ENCODE measurements at regions not wholly inside any gene's neighbourhood (a gene's known extent, or its start where the extent isn't known, plus 50 kb on each side); places are given as distances from the start of the nearest gene placed in this dataset.

DNA sequence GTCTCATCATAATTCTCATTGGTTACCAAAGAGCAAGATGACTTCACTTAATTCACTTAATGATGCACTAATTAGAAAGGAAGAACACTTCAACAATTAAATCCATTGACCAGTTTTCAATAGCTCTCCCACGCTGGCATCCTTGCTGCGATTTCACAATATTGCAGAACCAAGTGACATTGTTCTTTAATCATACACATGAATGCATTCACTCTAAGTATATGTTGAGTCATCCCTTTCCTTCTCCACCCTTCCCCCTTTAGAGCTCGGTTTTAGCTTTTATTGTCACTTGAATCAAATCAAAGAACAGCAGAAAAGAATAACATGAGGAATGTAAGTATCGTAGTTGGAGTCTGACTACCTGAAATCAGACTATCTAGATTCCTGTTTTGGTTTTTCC, 233.6 kb upstream of the FMN2 start:
- TF ChIP-seq CTCF (IDR thresholded peaks at IDR 0.05; ENCODE audit: insufficient read depth, low read length, poor library complexity, severe bottlenecking): no peak
- no peak overlapping the region for H3K4me3 ChIP-seq (replicated peaks; ENCODE audit: low read depth, low read length)
- H3K36me3 ChIP-seq (ENCODE audit: control insufficient read depth, insufficient read depth, low read length): no peaks in the 10 kb centered on the region
- no peaks in the 10 kb centered on the region for H3K27me3 ChIP-seq (replicated peaks; ENCODE audit: control insufficient read depth, insufficient read depth, low read length)
- no peak for DNase-seq (ENCODE audit: extremely low read depth, insufficient read length)

DNA sequence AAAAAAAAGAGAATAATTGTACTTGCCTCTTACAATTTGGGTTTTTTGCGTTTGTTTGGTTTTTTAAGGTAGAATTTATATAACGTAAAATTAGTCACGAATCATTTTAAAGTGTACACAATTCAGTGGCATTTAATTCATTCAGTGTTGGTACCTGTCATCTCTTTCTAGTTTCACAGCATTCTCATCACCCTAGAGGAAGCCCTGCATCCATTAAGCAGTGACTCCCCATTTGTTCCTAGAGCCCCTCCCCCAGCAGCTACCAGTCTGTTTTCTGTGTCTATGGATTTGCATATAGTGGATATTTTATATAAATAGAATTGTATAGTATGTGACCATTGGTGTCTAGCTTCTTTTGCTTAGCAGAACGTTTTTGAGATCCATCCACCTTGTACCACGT, 233.2 kb upstream of the FMN2 start:
- DNase-seq (ENCODE audit: extremely low read depth, insufficient read length): no peak
- no peaks in the 10 kb centered on the region for H3K27me3 ChIP-seq (replicated peaks; ENCODE audit: control insufficient read depth, insufficient read depth, low read length)
- no peak for TF ChIP-seq CTCF (IDR thresholded peaks at IDR 0.05; ENCODE audit: insufficient read depth, low read length, poor library complexity, severe bottlenecking)
- no peak overlapping the region for H3K4me3 ChIP-seq (replicated peaks; ENCODE audit: low read depth, low read length)
- no peaks in the 10 kb centered on the region for H3K36me3 ChIP-seq (ENCODE audit: control insufficient read depth, insufficient read depth, low read length)

DNA sequence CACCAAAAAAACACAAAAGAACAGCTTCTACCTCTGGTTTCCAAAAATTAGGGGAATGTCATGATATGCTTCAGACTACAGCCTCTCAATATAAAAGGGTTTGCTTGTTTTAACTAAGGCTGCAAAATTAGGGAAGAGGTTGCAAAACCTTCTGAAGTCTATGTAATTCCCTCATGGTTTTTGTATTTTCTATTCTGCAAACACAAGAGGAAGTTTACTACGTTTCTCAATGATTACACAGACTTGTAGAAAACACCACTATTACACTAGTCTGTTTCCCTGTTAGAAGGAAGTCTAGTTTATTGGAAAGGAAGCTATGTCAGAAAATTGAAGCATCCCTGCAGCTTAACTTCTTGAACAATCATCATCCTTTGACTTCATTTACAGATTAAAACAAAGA, 229.7 kb upstream of the FMN2 start:
- TF ChIP-seq CTCF (IDR thresholded peaks at IDR 0.05; ENCODE audit: insufficient read depth, low read length, poor library complexity, severe bottlenecking): no peak
- Histone ChIP-seq H3K27me3 (replicated peaks; ENCODE audit: control insufficient read depth, insufficient read depth, low read length) (no peaks in the 10 kb centered on the region), H3K36me3 (ENCODE audit: control insufficient read depth, insufficient read depth, low read length) (no peaks in the 10 kb centered on the region), H3K4me3 (replicated peaks; ENCODE audit: low read depth, low read length) (no peak overlapping the region)
- no peak for DNase-seq (ENCODE audit: extremely low read depth, insufficient read length)

DNA sequence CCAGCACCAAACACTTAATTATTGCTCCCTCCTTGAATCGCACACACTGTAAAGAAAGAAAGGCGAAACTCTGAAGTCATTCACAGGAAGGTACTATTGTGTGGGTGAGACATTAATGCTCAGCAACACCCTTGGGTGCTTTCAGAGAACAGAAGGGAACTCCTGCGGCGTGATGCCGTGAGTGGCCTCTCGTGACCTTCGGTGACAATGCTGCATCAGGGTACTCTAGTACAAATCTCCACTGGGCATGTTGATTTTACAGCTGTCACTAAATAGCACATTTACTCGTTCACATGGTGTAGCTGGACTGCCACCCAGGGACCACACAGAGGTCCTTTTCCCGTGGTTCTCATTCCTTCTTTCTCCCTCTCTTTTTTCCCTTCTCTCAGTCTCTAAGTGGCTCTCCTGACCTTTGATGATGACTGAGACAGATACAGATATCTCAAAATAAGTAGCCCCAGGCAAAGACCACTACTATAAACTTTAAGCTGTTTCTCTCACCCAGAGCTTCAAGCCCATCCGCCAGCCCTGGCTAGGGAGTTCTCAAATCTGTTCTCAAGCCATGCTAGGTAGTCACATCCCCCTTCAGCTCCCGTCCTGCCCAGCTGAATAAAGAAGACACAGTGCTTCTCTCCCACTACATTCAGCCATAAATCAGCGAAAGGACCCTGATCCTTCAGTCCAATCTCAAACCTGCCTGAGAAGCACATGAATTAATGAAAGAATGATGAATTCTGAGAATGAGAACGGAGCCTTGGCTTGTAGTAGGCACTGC, 223.4 kb upstream of the FMN2 start:
- no peak for DNase-seq (ENCODE audit: extremely low read depth, insufficient read length)
- H3K4me3 ChIP-seq (replicated peaks; ENCODE audit: low read depth, low read length): no peak overlapping the region
- no peaks in the 10 kb centered on the region for H3K27me3 ChIP-seq (replicated peaks; ENCODE audit: control insufficient read depth, insufficient read depth, low read length)
- no peaks in the 10 kb centered on the region for H3K36me3 ChIP-seq (ENCODE audit: control insufficient read depth, insufficient read depth, low read length)
- TF ChIP-seq CTCF (IDR thresholded peaks at IDR 0.05; ENCODE audit: insufficient read depth, low read length, poor library complexity, severe bottlenecking): no peak

GRCh38 chr1:239870194-239870593, 221.5 kb upstream of the FMN2 start:
- Histone ChIP-seq H3K4me3 (replicated peaks; ENCODE audit: low read depth, low read length) (no peak overlapping the region), H3K36me3 (ENCODE audit: control insufficient read depth, insufficient read depth, low read length) (no peaks in the 10 kb centered on the region), H3K27me3 (replicated peaks; ENCODE audit: control insufficient read depth, insufficient read depth, low read length) (no peaks in the 10 kb centered on the region)
- TF ChIP-seq CTCF (IDR thresholded peaks at IDR 0.05; ENCODE audit: insufficient read depth, low read length, poor library complexity, severe bottlenecking): no peak
- no peak for DNase-seq (ENCODE audit: extremely low read depth, insufficient read length)

- Histone ChIP-seq H3K36me3 (ENCODE audit: control insufficient read depth, insufficient read depth, low read length) (no peaks in the 10 kb centered on the region), H3K27me3 (replicated peaks; ENCODE audit: control insufficient read depth, insufficient read depth, low read length) (no peaks in the 10 kb centered on the region), H3K4me3 (replicated peaks; ENCODE audit: low read depth, low read length) (no peak overlapping the region)
- no peak for TF ChIP-seq CTCF (IDR thresholded peaks at IDR 0.05; ENCODE audit: insufficient read depth, low read length, poor library complexity, severe bottlenecking)
- no peak for DNase-seq (ENCODE audit: extremely low read depth, insufficient read length)
These were observed 219.1 kb upstream of the FMN2 start for GRCh38 chr1:239872626-239873025.
